ENCODE measurements at regions not wholly inside any gene's neighbourhood (a gene's known extent, or its start where the extent isn't known, plus 50 kb on each side); places are given as distances from the start of the nearest gene placed in this dataset.

- DNase-seq (ENCODE audit: low spot score) = no peak
- TF ChIP-seq CTCF (IDR thresholded peaks at IDR 0.05; ENCODE audit: extremely low read depth, missing control alignments) = no peak
Measured at GRCh38 chr6:165899611-165900010, 236.6 kb upstream of the PDE10A start.

DNA sequence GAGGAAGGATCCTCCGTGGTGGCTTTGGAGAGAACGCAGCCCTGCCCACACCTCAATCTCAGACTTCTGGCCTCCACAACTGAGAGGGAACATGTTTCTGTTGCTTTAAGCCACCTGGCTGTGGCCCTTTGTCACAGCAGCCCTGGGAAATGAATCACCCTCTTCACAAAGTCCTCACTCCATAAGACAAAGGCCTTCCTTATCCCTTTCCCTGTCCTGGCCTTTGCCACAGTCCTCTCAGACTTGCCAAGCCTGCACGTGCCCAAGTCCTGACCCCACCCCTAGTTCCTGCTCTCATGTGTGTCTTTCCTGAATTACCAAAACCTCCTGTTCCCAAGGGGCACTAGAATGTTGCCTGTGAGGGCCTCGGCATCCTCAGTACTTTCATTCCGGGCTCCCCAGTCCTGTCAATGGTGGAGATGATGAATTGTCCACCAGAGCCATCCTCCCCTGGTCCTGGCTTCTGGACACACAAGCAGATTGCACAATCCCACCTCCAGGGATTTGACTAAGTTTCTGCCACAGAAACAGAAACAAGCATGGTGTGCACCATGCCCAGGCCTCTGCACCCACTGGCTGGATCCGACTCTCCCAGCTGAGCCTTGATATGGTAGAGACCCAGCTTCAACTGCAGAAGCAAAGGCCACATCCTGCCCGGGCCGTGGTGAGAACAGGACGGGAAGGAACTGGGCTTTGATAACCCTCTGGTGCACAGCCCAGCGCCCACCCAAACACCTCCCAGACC, 232.6 kb upstream of the PDE10A start:
- TF ChIP-seq CTCF (IDR thresholded peaks at IDR 0.05; ENCODE audit: extremely low read depth, missing control alignments) = no peak
- DNase-seq (ENCODE audit: low spot score) = no peak

GRCh38 chr6:165894171-165894825, 231.3 kb upstream of the PDE10A start:
- TF ChIP-seq CTCF (IDR thresholded peaks at IDR 0.05; ENCODE audit: extremely low read depth, missing control alignments) = no peak
- DNase-seq (ENCODE audit: low spot score) = no peak

DNA sequence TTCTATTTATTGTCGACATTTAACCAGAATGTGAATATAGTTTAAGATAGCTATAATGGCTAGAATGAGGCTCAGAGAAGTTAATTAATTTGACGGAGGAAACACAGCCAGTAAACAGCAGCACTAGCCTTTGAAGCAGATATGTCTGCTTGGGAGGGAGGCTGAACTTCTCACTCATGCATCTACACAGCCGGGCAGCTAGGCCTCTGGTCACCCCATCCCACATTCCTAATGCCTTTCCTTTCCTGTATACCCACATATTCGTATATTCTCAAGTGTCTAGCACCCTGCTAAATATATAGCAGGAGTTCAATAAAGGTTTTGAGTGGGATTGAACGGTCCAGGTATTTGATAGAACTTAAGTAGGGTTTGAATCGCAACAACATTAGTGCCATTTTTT, 230.4 kb upstream of the PDE10A start:
- no peak for TF ChIP-seq CTCF (IDR thresholded peaks at IDR 0.05; ENCODE audit: extremely low read depth, missing control alignments)
- no peak for DNase-seq (ENCODE audit: low spot score)

GRCh38 chr6:165891320-165891719, 228.3 kb upstream of the PDE10A start:
- no peak for TF ChIP-seq CTCF (IDR thresholded peaks at IDR 0.05; ENCODE audit: extremely low read depth, missing control alignments)
- DNase-seq (ENCODE audit: low spot score) = no peak

DNA sequence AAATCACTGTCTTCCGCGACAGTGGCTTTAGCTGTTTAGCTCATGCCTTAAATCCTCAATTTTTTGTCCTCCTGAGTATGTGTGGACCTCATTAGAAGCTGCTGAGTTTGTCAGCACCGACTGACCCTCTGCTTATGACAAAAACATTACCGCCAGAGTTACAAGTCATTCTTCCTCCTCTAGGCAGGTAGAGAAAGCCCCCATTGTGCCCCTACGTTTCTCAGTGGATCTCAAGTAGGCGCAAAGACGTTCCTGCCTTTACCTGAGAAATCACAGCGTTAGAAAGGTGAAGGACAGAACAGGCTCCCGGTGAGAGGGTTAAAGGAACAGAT, 227.3 kb upstream of the PDE10A start:
- TF ChIP-seq CTCF (IDR thresholded peaks at IDR 0.05; ENCODE audit: extremely low read depth, missing control alignments) = no peak
- no peak for DNase-seq (ENCODE audit: low spot score)

- peak; percentile 15 for TF ChIP-seq CTCF (IDR thresholded peaks at IDR 0.05; ENCODE audit: extremely low read depth, missing control alignments)
- peak; percentile 22 for DNase-seq (ENCODE audit: low spot score)
Measured at GRCh38 chr6:165889636-165890403, 226.8 kb upstream of the PDE10A start.

All from GM20000 (cell line).